Stimulated activated naive CD4-positive, alpha-beta T cell treated with Interleukin-2 at 50 U/mL for 16 hours (primary cell): ENCODE measurements at regions not wholly inside any gene's neighbourhood (a gene's known extent, or its start where the extent isn't known, plus 50 kb on each side); places are given as distances from the start of the nearest gene placed in this dataset.

ENCODE experiments used
- DNase-seq: peaks from one replicate; lab custom pipeline; 2025; lab: John Stamatoyannopoulos, UW

GRCh38 chr18:24894880-24895279 lies 434.4 kb downstream of the HRH4 start:
- DNase-seq = no peak

DNA sequence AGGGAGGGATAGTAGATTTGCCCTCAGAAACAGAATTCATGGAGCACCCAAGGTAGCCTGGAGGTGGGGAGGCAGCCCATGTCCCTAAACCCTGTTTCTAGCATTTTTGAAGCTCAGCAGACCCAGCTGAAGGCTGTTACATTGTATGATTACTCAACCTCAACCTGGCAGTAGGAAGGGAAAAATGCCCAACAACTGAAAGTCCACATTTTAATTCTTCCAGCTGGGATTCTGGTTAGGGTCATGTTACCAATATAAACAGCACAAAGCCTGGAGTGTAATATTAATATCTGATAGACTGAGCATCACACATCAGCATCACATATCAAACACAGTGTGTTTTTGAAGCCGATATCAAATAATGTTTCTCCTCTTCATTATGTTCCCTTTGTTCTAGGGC lies 437.0 kb downstream of the HRH4 start:
- no peak for DNase-seq

DNA sequence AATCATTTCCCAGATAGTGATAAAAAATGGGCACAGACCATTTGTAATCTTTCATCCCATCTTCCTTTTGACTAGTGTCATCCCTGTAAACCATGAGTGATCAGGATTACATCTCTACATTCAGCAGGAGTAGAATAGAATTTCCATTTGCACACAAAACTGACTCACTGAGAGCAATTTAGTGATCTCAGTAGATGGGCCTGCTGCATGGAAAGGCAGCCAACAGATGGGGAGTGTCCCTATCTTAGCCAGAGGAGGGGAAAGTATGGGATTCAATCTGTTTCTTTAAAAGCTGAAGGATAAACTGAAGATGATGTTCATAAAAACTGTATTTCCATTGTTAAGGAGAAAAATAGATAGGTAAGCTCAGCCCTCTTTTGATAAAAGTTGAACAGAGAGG lies 441.7 kb downstream of the ZNF521 start:
- no peak for DNase-seq

GRCh38 chr18:24913507-24914170 lies 438.3 kb downstream of the ZNF521 start:
- no peak for DNase-seq

GRCh38 chr18:24914171-24914525 lies 437.8 kb downstream of the ZNF521 start:
- no peak for DNase-seq

DNA sequence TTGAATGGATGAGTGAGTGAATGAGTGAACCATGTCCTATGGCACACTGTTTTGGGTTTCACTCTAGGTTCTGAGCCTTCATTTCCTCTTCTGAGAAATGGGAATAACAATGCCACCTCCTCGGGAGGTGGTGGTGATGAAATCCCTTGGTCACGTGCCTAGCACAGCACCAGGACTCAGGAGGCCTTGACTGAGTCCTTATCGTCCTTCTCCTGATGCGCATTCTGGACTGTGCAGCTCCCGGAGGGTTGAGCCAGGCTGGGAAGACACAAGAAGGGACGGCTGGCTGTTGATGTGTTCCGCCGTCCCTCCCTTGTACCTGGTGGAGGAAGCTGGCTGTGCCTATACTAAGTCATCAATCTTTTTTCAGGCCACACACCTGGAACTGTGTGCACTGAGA lies 437.3 kb downstream of the ZNF521 start:
- DNase-seq = no peak

- no peak for DNase-seq
These were observed 436.4 kb downstream of the ZNF521 start for GRCh38 chr18:24915547-24915946.

DNA sequence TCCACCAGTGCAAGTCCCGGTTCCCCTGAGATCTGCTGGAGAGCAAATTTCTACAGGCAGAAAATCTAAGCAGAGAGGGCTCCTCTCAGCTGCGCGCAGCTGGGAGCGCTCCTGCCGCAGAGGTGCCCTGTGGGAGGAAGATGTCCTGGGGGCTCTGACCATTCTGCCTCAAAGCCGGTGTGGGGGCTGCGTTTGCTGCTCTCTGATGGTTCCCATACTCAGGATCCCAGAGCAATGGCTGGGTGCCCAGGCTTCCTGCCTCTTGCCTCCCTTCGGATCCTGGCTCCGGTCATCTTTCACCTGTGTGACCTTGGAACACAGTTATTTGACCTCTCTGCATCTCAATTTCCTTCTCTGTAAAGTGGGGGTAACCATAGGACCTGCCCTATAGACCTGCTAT lies 434.2 kb downstream of the ZNF521 start:
- no peak for DNase-seq

DNA sequence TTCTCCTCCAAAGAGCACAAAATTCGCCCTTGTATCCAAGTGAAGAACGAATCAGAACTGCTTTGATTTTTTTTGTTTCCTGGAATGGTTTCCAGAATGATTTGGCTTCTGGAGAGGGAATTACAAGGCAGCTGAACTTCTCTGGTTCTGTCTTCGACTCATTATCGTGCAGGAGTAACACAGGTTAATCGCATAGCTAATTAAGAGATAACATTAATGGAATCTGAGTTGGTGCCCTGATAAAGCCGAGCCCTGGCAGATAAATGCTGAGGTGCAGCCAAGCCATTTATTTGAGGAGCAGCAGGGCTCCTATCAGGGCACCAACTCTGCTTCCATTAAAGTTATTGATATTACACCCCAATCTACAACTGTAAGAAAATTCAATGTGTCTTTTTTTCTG lies 433.7 kb downstream of the ZNF521 start:
- DNase-seq = no peak

- DNase-seq = no peak
These were observed 432.7 kb downstream of the ZNF521 start for GRCh38 chr18:24919181-24919797.

DNA sequence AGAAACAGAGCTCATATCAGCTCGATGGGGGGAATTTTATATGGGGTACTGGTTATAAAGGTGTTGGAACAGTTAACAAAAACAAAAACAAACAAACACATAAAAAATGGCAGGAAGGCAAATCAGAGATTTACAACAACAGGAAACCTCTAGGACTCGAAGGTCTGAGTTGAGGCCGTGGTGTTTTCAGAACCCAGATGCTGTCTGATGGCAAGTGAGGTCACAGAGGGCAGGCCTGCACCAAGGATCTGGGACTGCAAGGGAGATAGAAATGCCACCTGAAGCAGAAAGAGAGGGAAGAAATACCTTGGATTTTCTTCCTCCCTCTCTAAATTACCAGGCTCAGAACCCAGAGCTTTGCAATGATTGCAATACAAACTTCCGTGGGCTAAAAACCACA lies 429.5 kb downstream of the ZNF521 start:
- DNase-seq = no peak

GRCh38 chr18:24923138-24923537 lies 428.8 kb downstream of the ZNF521 start:
- no peak for DNase-seq

DNA sequence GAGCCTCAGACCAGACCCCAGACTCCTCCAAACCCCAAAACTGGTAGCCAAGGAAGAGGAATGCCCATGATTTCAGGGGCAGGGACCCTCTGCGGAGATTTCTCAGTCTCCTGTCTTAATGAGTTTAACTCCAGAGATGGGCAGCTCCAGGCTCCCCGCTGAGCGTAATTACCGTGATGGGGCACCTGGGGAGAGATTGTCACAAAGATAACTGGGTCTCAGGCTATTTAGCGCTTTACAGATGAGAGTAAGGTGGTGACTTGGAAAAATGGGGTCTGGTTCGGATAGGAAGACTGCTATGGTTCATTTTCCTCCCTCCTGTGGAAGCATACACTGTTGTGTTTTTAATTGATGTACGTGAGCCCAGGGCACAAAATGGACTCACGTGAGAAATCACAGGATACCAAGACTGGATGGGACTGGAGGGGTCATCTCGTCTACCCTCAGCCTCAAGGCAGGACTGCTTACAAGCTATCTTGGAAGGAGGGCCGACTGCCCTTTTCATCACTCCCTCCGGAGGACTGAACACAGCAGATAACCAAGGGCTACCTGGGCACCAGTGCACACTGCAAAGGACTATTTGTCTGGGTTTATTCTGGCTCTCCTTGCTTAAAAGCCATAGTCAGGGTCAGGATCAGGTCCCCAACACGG lies 427.8 kb downstream of the ZNF521 start:
- DNase-seq = no peak

- no peak for DNase-seq
These were observed 425.3 kb downstream of the ZNF521 start for GRCh38 chr18:24926649-24927048.

DNA sequence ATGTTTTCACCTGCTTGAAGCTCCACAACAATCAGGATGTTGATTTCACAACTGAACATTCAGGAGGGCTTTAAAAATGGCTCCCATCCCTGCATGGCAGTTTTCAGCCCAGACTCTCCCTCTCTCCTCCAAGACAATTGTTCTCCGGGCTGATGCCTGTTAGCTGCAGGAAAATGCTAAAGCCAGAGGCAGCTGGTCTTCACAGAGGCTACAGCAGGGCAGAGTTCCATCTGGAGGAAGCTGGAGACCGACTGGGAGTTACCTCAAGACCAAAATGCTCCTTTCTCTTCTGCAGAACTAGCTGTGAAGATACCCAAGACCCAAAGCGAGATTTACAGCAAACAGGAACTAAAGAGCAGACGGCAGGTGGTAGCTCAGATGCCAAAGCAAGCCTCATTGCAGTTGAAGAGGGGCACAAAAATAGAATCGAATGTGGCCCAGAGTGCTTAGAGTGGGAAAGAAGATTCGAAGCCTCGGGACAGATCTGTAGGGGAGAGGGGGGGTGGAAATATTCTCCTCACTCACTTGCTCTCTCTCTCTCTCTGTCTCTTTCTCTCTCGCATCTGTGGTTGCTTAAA lies 423.6 kb downstream of the ZNF521 start:
- no peak for DNase-seq

DNA sequence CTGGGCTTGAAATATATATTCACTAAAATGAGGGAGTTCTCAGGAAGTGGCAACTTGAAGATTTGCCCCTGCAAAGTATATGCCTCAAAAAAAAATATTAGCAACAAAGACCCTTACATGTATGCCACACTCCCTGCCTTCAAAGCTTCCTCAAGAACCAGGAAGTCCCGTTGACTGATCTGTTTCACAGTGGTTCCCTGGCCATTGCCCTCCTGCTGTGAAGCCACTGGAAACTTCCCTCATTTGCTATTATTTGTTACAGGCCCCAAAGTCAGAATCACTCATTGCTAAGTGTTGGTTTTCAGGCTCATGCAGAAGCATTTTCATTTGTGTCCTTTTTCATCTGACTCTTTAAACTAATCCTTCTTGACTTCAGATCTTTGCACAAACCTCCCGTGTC lies 421.5 kb downstream of the ZNF521 start:
- no peak for DNase-seq

- no peak for DNase-seq
These were observed 421.0 kb downstream of the ZNF521 start for GRCh38 chr18:24930971-24931370.

GRCh38 chr18:24933345-24933744 lies 418.6 kb downstream of the ZNF521 start:
- DNase-seq = no peak

DNA sequence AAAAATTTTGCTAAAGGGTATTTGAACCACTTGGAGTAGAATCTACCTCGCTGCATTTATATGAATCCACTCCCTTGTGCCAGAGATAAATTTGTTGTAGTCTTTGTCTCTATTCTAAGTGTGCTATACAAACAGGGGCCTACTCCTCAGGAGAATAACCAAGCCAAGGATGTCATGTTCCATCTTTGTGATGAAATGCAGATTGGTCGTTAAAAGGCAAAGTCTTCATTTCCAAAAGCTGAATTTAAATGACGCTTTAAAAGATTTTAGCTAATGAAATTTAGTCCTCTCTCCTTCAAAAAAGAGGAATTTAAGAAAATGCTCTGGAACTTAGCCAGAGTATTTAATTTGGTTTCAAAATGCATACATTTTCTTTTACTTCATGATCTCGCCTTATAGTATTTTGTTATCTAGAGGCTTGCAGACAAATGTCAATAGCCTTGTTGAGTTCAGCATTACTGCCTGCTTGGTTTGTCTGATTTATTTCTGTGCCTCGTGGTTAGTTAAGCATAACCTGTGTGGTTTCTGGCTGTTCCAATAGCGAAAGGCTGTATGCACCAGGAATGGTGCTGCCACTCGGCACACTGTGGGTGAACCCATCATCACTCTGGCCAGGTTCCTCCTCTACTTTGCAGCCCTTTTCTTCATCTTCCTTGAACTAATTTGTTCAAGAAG lies 417.6 kb downstream of the ZNF521 start:
- no peak for DNase-seq

DNA sequence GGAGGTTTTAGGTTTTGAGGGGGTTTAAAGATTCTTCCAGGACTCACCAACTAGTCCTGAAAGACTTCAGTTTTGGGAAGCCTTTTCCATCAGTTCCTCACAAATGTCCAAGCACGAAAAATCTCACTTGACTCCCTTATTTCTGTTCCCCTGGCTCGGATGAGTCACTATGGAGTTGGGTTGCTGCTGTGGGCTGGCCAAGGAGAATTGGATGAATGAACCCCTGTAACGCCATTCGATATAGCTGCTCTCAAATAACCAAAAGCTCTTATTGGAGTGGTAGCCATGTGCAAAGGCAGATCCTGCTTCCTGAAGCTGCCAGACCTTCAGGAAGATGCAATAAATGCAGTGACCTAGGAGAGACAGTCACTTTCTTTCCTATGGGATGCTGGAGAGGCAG lies 417.0 kb downstream of the ZNF521 start:
- no peak for DNase-seq

DNA sequence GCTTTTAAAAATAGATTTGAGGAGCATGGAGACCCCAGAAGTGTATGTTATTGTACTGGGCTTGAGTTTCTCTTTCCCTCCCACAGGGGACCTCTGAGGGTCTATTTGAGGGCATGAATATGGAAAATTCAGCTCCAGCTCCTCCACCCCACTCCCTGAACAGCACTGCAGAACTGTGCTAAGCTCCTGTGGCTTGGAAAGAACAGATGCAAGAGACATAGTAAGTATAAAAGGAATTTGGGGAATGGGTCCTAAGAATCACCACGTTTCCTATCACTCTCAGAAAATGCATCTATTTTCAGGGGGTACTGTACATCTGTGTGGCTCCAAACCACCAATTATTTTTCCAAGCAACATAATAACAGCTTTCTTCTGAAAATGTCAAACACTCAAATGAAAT lies 416.1 kb downstream of the ZNF521 start:
- DNase-seq = no peak

DNA sequence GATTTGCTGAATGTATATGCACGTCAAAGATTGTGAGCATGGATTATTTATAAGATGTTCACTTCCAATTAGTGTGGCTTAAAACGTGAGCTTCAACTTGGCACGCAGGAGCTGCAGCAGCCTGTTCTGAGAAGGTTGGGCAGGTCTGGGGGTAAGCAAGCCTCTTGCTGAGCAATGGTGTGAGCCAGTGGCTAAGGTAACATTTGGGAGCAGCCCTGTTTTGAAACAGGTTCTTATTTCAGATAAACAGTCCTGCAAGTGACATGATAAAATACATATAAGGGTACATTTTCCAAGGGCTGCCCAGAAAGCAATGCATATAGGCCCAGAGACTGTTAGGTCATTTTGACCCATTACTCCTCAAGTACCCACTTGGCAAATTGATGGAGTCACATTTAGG lies 415.3 kb downstream of the ZNF521 start:
- no peak for DNase-seq
